SK-N-SH (cell line): ENCODE measurements at regions not wholly inside any gene's neighbourhood (a gene's known extent, or its start where the extent isn't known, plus 50 kb on each side); places are given as distances from the start of the nearest gene placed in this dataset.

Experiments used
- CTCF ChIA-PET: fragments of 300-600, 350-600 bp; formaldehyde crosslinking; extraction: SDS; loops from one replicate; lab custom pipeline; 2021; lab: Yijun Ruan, JAX
- POLR2A ChIA-PET: fragments of 350-600 bp; sonication (Branson Sonifier 250); formaldehyde crosslinking; extraction: SDS; loops from one replicate; lab custom pipeline; 2020; ENCODE audit warnings: antibody characterized with exemption, inconsistent platforms; lab: Yijun Ruan, JAX
- DNase-seq: peaks from one replicate; pipeline ENCODE4 v3.0.0; 2012
- H2AFZ ChIP-seq: fragments of 200-600 bp; sonication (generic); 2 replicates; pipeline ENCODE4 v1.8.1; 2016; ENCODE audit warnings: antibody characterized with exemption, mild to moderate bottlenecking, low read depth
- H3F3A ChIP-seq: fragments of 200-600 bp; sonication (generic); replicated peaks from 2 replicates; pipeline ENCODE3; 2016; ENCODE audit warnings: antibody characterized with exemption, mild to moderate bottlenecking; ENCODE audit not compliant: insufficient read depth
- H3K27ac ChIP-seq, 2 experiments: fragments of 200-500 bp in 1 of 2; fragments of 200-600 bp in 1 of 2; sonication (Bioruptor generic) in 1 of 2; sonication (generic), shearing (Covaris generic) in 1 of 2; 2 replicates each; pipeline versions ENCODE4 v1.5.1 to v1.6.1; 2014 to 2016; ENCODE audit warnings: low read depth in 2 of 2, inconsistent platforms in 1 of 2, low read length in 1 of 2, mild to moderate bottlenecking in 1 of 2, mixed read lengths in 1 of 2
- H3K27me3 ChIP-seq: fragments of 200-600 bp; sonication (generic), shearing (Covaris generic); 2 replicates; pipeline ENCODE4 v1.6.1; 2016; ENCODE audit warnings: mixed run types; ENCODE audit not compliant: insufficient read depth
- H3K36me3 ChIP-seq, 2 experiments: fragments of 200-500 bp in 1 of 2; fragments of 200-600 bp in 1 of 2; sonication (Bioruptor generic) in 1 of 2; sonication (generic) in 1 of 2; replicated peaks in 1 of 2; 2 replicates each; pipeline versions ENCODE3 to v1.5.1; 2014 to 2016; ENCODE audit warnings: low read length in 1 of 2, mild to moderate bottlenecking in 1 of 2; ENCODE audit not compliant: insufficient read depth in 2 of 2, control insufficient read depth in 1 of 2
- H3K4me1 ChIP-seq, 2 experiments: fragments of 200-500 bp in 1 of 2; fragments of 200-600 bp in 1 of 2; sonication (Bioruptor generic) in 1 of 2; sonication (generic), shearing (Covaris generic) in 1 of 2; 2 replicates each; pipeline versions ENCODE4 v1.5.1 to v1.6.1; 2014 to 2016; ENCODE audit warnings: low read depth in 1 of 2, low read length in 1 of 2, mixed run types in 1 of 2; ENCODE audit not compliant: insufficient read depth in 2 of 2, control insufficient read depth in 1 of 2
- H3K4me2 ChIP-seq: fragments of 200-600 bp; sonication (generic), shearing (Covaris generic); 2 replicates; pipeline ENCODE4 v1.6.1; 2017; ENCODE audit warnings: mixed run types
- H3K4me3 ChIP-seq, 2 experiments: fragments of 200-500 bp in 1 of 2; fragments of 200-600 bp in 1 of 2; sonication (Bioruptor generic) in 1 of 2; sonication (generic), shearing (Covaris generic) in 1 of 2; 2 replicates each; pipeline versions ENCODE4 v1.5.1 to v1.8.1; 2014 to 2016; ENCODE audit warnings: low read depth in 2 of 2, inconsistent platforms in 1 of 2, low read length in 1 of 2, mild to moderate bottlenecking in 1 of 2, mixed read lengths in 1 of 2, moderate library complexity in 1 of 2
- H3K79me2 ChIP-seq: fragments of 200-600 bp; sonication (generic); 2 replicates; pipeline ENCODE4 v1.8.1; 2017; ENCODE audit warnings: mild to moderate bottlenecking; ENCODE audit not compliant: insufficient read depth
- H3K9ac ChIP-seq: fragments of 200-600 bp; sonication (generic); 2 replicates; pipeline ENCODE4 v1.6.1; 2017; ENCODE audit warnings: mixed run types
- H3K9me2 ChIP-seq: fragments of 200-600 bp; sonication (generic); 2 replicates; pipeline ENCODE4 v1.6.1; 2017; ENCODE audit warnings: mixed run types
- H3K9me3 ChIP-seq: fragments of 200-600 bp; sonication (generic); 2 replicates; pipeline ENCODE4 v1.6.1; 2017; ENCODE audit warnings: mixed run types, mild to moderate bottlenecking, moderate library complexity
- H4K20me1 ChIP-seq: fragments of 200-600 bp; sonication (generic); 2 replicates; pipeline ENCODE4 v1.6.1; 2017; ENCODE audit warnings: mild to moderate bottlenecking, mixed run types; ENCODE audit not compliant: insufficient read depth
- CTCF ChIP-seq: fragments of 200-600 bp; sonication (generic); IDR thresholded peaks from 2 replicates; pipeline ENCODE4 v1.6.1; 2017; ENCODE audit warnings: antibody characterized with exemption, mild to moderate bottlenecking, moderate library complexity
- ELF1 ChIP-seq: IDR thresholded peaks from 2 replicates; pipeline ENCODE4 v1.4.0; 2012
- EP300 ChIP-seq, 2 experiments: IDR thresholded peaks; 2 replicates each; pipeline versions ENCODE4 v1.4.0 to v1.6.1; 2012; ENCODE audit warnings: borderline replicate concordance in 1 of 2, low read depth in 1 of 2, low read length in 1 of 2
- EZH2phosphoT487 ChIP-seq: fragments of 200-600 bp; sonication (generic); IDR thresholded peaks from 2 replicates; pipeline ENCODE4 v1.6.1; 2017; ENCODE audit warnings: low read depth, mixed run types, mild to moderate bottlenecking, antibody characterized with exemption, moderate library complexity, borderline replicate concordance
- FOXJ3 ChIP-seq: sonication (generic); formaldehyde crosslinking; IDR thresholded peaks from 2 replicates; pipeline ENCODE4 v1.5.1; 2020; ENCODE audit warnings: mild to moderate bottlenecking, missing genetic modification reagents
- GABPA ChIP-seq: IDR thresholded peaks from 2 replicates; pipeline ENCODE4 v1.4.0; 2012; ENCODE audit warnings: low read depth, mild to moderate bottlenecking
- GATA2 ChIP-seq: sonication (generic); formaldehyde crosslinking; IDR thresholded peaks from 2 replicates; pipeline ENCODE4 v1.5.0; 2020; ENCODE audit warnings: mild to moderate bottlenecking, missing genetic modification reagents
- IRF3 ChIP-seq: fragments of 150-350 bp; IDR thresholded peaks from 2 replicates; pipeline ENCODE4 v1.6.1; 2016; ENCODE audit warnings: mild to moderate bottlenecking, low read depth, low read length
- JUND ChIP-seq: IDR thresholded peaks from 2 replicates; pipeline ENCODE4 v1.4.0; 2012
- NFIC ChIP-seq: IDR thresholded peaks from 2 replicates; pipeline ENCODE4 v1.4.0; 2012; ENCODE audit warnings: borderline replicate concordance
- PBX3 ChIP-seq: IDR thresholded peaks from 2 replicates; pipeline ENCODE4; 2012
- POLR2AphosphoS5 ChIP-seq: IDR thresholded peaks from 2 replicates; pipeline ENCODE4 v1.6.1; 2012; ENCODE audit warnings: low read depth, low read length
- RFX5 ChIP-seq: IDR thresholded peaks from 2 replicates; pipeline ENCODE4 v1.6.1; 2012; ENCODE audit warnings: mild to moderate bottlenecking, improper control_type of control experiment, low read length
- SIN3A ChIP-seq: IDR thresholded peaks from 2 replicates; pipeline ENCODE4 v1.6.1; 2012; ENCODE audit warnings: low read depth, mild to moderate bottlenecking, low read length, moderate library complexity, borderline replicate concordance
- SMC3 ChIP-seq: IDR thresholded peaks from 2 replicates; pipeline ENCODE4 v1.6.1; 2012; ENCODE audit warnings: low read depth, low read length, improper control_type of control experiment
- TAF1 ChIP-seq: IDR thresholded peaks from 2 replicates; pipeline ENCODE4 v1.6.1; 2012; ENCODE audit warnings: low read depth, mild to moderate bottlenecking, low read length, moderate library complexity, borderline replicate concordance
- TCF12 ChIP-seq: IDR thresholded peaks from 2 replicates; pipeline ENCODE4 v1.4.0; 2012
- USF1 ChIP-seq: IDR thresholded peaks from 2 replicates; pipeline ENCODE4 v1.4.0; 2012; ENCODE audit warnings: low read depth, borderline replicate concordance
- WGBS: methylation state at CpG from one replicate; pipeline ENCODE4 v1.1.6; 2017; ENCODE audit warnings: low lambda C conversion rate; 5-methylcytosine and 5-hydroxymethylcytosine counted together

- TF ChIP-seq FOXJ3 (no peak), SMC3 (no peak), ELF1 (no peak), NFIC (no peak)
- TF ChIP-seq, all 33 proteins: peak for 0
- Histone ChIP-seq H2AFZ (no peak overlapping the region), H3K4me1 (no peaks in the 10 kb centered on the region), H3K4me3 (no peak overlapping the region), H3K36me3 (no peaks in the 10 kb centered on the region), H3F3A (no peaks in the 10 kb centered on the region), H3K9me2 (no peaks in the 10 kb centered on the region), H3K27ac (no peak overlapping the region), H3K9ac (no peak overlapping the region), H3K4me2 (no peak overlapping the region), H3K9me3 (no peaks in the 10 kb centered on the region), H3K79me2 (no peaks in the 10 kb centered on the region), H3K27me3 (no peaks in the 10 kb centered on the region), H4K20me1 (no peaks in the 10 kb centered on the region)
- no peak for DNase-seq
- 17% methylated on average over 9 of the region's 9 CpGs for WGBS
- CTCF ChIA-PET: no interaction called here
- POLR2A ChIA-PET: no interaction called here
Measured at GRCh38 chr14:62629176-62629725, 416.0 kb downstream of the KCNH5 start.

- Histone ChIP-seq H3K79me2 (no peaks in the 10 kb centered on the region), H4K20me1 (no peaks in the 10 kb centered on the region), H3K9ac (no peak overlapping the region), H3K4me2 (no peak overlapping the region), H3K4me1 (no peaks in the 10 kb centered on the region), H3K9me3 (no peaks in the 10 kb centered on the region), H2AFZ (no peak overlapping the region), H3K27ac (no peak overlapping the region), H3F3A (no peaks in the 10 kb centered on the region), H3K36me3 (no peaks in the 10 kb centered on the region), H3K4me3 (no peak overlapping the region), H3K9me2 (no peaks in the 10 kb centered on the region), H3K27me3 (no peaks in the 10 kb centered on the region)
- WGBS: 19% methylated on average over 3 of the region's 3 CpGs
- TF ChIP-seq EP300 (IDR thresholded peaks at IDR 0.05; ENCODE audit: borderline replicate concordance in 1 of 2, low read depth in 1 of 2, low read length in 1 of 2) (no peak), PBX3 (no peak), GATA2 (CRISPR knock-in tag) (no peak), JUND (no peak), SIN3A (no peak), USF1 (no peak), RFX5 (no peak), CTCF (no peak), IRF3 (no peak), EZH2phosphoT487 (no peak), GABPA (no peak), TCF12 (no peak), TAF1 (no peak), POLR2AphosphoS5 (no peak)
- ChIA-PET POLR2A (no interaction called here), CTCF (no interaction called here)
- DNase-seq: no peak
Measured at GRCh38 chr14:62631176-62631575, 414.1 kb downstream of the KCNH5 start.
